AG09319 (cell line): ENCODE measurements at regions not wholly inside any gene's neighbourhood (a gene's known extent, or its start where the extent isn't known, plus 50 kb on each side); places are given as distances from the start of the nearest gene placed in this dataset.
"Not testable (repeated sequence)": the region's sequence is repeated elsewhere in the genome, so short reads cannot be mapped to it uniquely, and the experiment has no call there.

ENCODE experiments used
- DNase-seq: peaks from one replicate; pipeline ENCODE4 v3.0.0-alpha.2; 2010; ENCODE audit warnings: low read depth; ENCODE audit errors: extremely low read depth
- TF ChIP-seq, protein P1 (sequence below): IDR thresholded peaks from 2 replicates; pipeline ENCODE4 v1.5.1; 2011; ENCODE audit warnings: low read depth, mild to moderate bottlenecking, inconsistent platforms, low read length, moderate library complexity

DNA sequence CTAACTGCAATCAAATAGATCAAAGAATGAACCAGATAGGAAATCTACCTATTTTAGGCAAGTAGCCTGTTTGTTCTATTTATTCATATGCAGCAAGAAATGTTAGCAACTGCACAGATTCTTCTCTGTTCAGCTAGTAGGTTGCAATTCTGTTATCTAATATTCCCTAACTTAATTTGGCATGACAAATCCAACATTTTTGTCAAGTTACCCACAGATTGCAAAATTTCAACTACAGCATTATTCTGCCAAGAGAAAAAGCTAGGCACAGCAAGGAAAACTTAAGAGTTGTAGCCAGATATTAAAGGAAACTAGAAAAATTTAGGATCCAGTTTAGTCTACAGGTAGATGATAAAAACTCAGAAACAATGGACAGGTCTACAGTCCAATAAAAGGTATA is 104.4 kb upstream of the SYNCRIP start:
- DNase-seq: no peak
- TF ChIP-seq, protein P1, sequence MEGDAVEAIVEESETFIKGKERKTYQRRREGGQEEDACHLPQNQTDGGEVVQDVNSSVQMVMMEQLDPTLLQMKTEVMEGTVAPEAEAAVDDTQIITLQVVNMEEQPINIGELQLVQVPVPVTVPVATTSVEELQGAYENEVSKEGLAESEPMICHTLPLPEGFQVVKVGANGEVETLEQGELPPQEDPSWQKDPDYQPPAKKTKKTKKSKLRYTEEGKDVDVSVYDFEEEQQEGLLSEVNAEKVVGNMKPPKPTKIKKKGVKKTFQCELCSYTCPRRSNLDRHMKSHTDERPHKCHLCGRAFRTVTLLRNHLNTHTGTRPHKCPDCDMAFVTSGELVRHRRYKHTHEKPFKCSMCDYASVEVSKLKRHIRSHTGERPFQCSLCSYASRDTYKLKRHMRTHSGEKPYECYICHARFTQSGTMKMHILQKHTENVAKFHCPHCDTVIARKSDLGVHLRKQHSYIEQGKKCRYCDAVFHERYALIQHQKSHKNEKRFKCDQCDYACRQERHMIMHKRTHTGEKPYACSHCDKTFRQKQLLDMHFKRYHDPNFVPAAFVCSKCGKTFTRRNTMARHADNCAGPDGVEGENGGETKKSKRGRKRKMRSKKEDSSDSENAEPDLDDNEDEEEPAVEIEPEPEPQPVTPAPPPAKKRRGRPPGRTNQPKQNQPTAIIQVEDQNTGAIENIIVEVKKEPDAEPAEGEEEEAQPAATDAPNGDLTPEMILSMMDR: no peak

DNA sequence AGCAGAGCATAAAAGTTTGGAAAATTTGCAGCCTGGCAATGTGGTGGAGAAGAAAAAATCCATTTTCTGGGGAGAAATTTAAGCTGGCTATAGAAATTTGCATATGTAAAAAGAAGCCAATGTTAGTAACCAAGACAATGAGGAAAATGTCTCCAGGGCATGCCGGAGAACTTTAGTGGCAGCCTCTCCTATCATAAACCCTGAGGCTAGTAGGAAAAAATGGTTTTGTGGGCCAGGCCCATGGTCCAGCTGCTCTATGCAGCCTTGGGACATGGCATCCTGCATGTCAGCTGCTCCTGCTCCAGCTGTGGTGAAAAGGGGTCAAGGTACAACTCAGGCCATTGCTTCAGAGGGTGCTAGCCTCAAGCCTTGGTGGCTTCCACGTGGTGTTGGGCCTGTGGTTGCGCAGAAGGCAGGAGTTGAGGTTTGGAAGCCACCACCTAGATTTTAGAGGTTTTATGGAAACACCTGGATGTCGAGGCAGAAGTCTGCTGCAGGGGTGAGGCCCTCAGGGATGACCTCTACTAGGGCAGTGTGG is 101.8 kb upstream of the SYNCRIP start:
- no peak for DNase-seq
- TF ChIP-seq, protein P1: no peak

DNA sequence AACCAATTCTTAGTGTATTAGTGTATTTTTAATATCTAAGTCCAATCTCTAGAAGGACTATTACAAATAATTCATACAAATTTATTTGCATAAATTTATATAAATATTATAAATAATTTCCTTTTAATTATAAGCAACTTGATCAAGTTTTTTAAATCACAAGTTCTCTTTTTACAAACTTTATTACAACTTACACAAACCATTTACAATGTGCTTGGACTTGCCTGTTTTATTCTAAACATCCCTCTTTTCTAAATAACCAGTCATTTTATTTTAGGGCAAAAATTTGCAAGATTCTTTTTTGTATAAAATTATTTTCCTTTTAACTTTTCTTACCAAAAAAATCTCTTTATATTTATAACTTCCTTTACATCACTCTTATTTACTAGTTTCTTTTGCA is 83.5 kb upstream of the SYNCRIP start:
- DNase-seq: no peak
- TF ChIP-seq, protein P1: no peak

DNA sequence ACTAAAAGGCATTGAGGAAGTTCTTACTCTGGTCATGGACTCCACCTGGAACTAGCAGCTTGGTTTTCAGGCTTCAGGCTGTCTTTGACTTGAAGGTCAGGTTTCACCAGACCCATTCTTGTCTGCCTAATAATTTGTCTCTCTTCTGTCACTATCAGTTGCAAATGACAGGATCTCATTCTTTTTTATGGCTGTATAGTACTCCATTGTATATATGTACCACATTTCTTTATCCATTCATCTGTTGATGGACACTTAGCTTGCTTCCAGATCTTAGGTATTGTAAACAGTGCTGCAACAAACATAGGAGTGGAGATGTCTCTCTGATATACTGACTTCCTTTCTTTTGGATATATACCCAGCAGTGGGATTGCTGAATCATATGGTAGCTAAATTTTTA is 73.1 kb upstream of the SYNCRIP start:
- TF ChIP-seq, protein P1: no peak
- no peak for DNase-seq

DNA sequence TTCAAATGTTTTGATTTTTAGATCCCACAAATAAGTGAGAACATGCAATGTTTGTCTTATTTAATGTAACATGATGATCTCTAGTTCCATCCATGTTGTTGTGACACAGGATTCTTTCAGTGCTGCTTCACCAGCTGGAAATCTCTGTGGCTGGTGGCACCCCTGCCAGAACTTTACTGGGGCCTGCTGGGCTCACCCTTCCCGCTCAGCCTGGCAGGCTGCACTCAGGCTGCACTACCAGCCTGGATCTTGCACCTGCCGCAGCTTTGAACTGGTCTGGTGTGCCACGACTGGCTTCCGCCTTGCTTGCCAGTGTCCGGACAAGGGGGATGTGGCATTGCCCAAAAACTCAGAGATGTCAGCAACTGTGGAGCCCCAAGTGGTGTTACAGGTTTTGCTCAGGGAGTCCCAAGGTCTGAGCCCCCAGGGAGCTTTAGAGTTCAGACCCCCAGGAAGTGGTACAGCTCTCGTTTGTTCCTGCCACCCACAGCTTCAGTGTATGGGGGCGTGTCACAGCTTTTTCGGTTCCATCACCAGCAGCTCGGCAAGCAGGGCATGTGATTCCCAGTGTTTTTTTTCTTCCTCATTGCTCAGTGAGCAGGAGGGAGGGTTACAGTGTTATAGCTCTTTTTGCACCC is 72.3 kb upstream of the SYNCRIP start:
- no peak for DNase-seq
- TF ChIP-seq, protein P1: no peak

DNA sequence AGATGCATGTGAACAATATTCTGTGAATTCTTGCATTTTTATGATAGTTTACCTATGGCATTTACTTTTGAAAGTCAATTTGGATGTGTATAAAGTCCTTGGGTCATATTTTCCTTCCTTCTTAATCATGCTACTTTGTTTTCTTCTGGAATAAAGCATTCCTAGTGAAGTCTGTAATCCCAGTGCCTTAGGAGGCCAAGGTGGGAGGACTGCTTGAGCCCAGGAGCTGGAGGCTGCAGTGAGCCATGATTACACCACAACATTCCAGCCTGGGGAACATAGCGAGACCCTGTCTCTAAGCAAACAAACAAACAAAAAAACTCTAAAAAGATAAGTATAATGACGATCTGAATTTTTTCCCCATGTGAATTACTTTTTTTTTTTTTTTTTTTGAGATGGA is 69.7 kb upstream of the SYNCRIP start:
- TF ChIP-seq, protein P1: no peak
- DNase-seq: no peak

DNA sequence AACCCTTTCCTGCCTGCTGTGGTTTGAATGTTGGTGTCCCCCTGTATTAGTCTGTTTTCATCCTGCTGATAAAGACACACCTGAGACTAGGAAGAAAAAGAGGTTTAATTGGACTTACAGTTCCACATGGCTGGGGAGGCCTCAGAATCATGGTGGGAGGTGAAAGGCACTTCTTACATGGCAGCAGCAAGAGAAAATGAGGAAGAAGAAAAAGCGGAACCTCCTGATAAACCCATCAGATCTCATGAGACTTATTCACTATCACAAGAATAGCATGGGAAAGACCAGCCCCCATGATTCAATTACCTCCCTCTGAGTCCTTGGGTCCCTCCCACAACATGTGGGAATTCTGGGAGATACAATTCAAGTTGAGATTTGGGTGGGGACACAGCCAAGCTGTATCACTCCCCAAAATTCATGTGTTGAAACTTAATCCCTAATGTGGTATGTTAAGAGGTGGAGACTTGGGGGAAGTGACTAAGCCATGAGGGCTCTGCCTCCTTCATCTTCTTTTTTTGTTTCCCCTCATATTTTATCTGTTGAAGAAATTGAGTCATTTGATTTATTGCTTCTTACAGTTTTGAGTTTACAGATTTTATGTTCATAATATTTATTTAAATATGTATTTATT is 64.9 kb upstream of the SYNCRIP start:
- DNase-seq: not testable (repeated sequence)
